Uterus (tissue), 3 donors: ENCODE measurements at regions not wholly inside any gene's neighbourhood (a gene's known extent, or its start where the extent isn't known, plus 50 kb on each side); places are given as distances from the start of the nearest gene placed in this dataset.

Experiments
- DNase-seq, 2 donors: peaks; one replicate each; pipeline ENCODE4 v3.0.0-alpha.2; 2019 to 2020
- H3K27ac ChIP-seq, 2 donors: fragments of 200-600 bp; sonication (generic); 1 replicate in 1 of 2; 2 replicates in 1 of 2; pipeline ENCODE4 v1.5.1; 2016 to 2018
- H3K27me3 ChIP-seq, 2 donors: fragments of 200-600 bp; sonication (generic); one replicate each; pipeline ENCODE4 v1.5.1; 2018 to 2019; ENCODE audit warnings: control low read depth in 1 of 2
- H3K36me3 ChIP-seq, 2 donors: fragments of 200-600 bp; sonication (generic); one replicate each; pipeline ENCODE4 v1.5.1; 2019; ENCODE audit warnings: control low read depth in 1 of 2
- H3K4me1 ChIP-seq, 2 donors: fragments of 200-600 bp; sonication (generic); one replicate each; pipeline ENCODE4 v1.5.1; 2018 to 2019; ENCODE audit warnings: control low read depth in 1 of 2
- H3K4me3 ChIP-seq, 2 donors: fragments of 200-600 bp; sonication (generic); 1 replicate in 1 of 2; 2 replicates in 1 of 2; pipeline ENCODE4 v1.5.1; 2018 to 2019; ENCODE audit warnings: mild to moderate bottlenecking in 1 of 2
- H3K9me3 ChIP-seq, 2 donors: fragments of 200-600 bp; sonication (generic); one replicate each; pipeline ENCODE4 v1.5.1; 2019; ENCODE audit warnings: control low read depth in 1 of 2
- CTCF ChIP-seq, 4 experiments: fragments of 200-600 bp in 2 of 4; fragments of 450-650 bp in 2 of 4; sonication (generic) in 2 of 4; IDR thresholded peaks; one replicate each; pipeline ENCODE4 v1.5.1; 2016 to 2019; ENCODE audit warnings: antibody characterized with exemption in 4 of 4, mild to moderate bottlenecking in 2 of 4, moderate library complexity in 1 of 4
- POLR2A ChIP-seq, 2 donors: fragments of 450-650 bp; IDR thresholded peaks; one replicate each; pipeline ENCODE4 v1.6.1; 2016; ENCODE audit warnings: antibody characterized with exemption in 2 of 2, mild to moderate bottlenecking in 1 of 2, moderate library complexity in 1 of 2
- intact Hi-C: fragments of 100-400 bp; cut with DNase I; formaldehyde crosslinking; loops from one replicate; pipeline ENCODE4 v1.15.1; 2023; ENCODE audit warnings: low total_unique reads
- donor health status: DM: yes; HTN: yes; CAD: no.

- Histone ChIP-seq H3K36me3 (no peaks in the 10 kb centered on the region), H3K27ac (no peak overlapping the region), H3K4me1 (no peaks in the 10 kb centered on the region), H3K4me3 (no peak overlapping the region), H3K9me3 (no peaks in the 10 kb centered on the region), H3K27me3 (no peaks in the 10 kb centered on the region)
- no peak for DNase-seq
- TF ChIP-seq POLR2A (IDR thresholded peaks at IDR 0.05) (no peak), CTCF (IDR thresholded peaks at IDR 0.05) (no peak)
- intact Hi-C loops = no loop called here
Observed at GRCh38 chr2:201980389-201980821, 53.2 kb upstream of the FZD7 start.

GRCh38 chr2:201980946-201981345 is 52.7 kb upstream of the FZD7 start:
- no peak overlapping the region for H3K27ac ChIP-seq
- H3K4me3 ChIP-seq = no peak overlapping the region
- TF ChIP-seq CTCF (IDR thresholded peaks at IDR 0.05) (no peak), POLR2A (IDR thresholded peaks at IDR 0.05) (no peak)
- no peak for DNase-seq
- H3K9me3 ChIP-seq = no peaks in the 10 kb centered on the region
- H3K27me3 ChIP-seq = no peaks in the 10 kb centered on the region
- no peaks in the 10 kb centered on the region for H3K4me1 ChIP-seq
- intact Hi-C loops = no loop called here
- H3K36me3 ChIP-seq = no peaks in the 10 kb centered on the region

- no peak for TF ChIP-seq CTCF (IDR thresholded peaks at IDR 0.05)
- no peak for TF ChIP-seq POLR2A (IDR thresholded peaks at IDR 0.05)
- intact Hi-C loops = no loop called here
- no peaks in the 10 kb centered on the region for H3K9me3 ChIP-seq
- H3K4me1 ChIP-seq = no peaks in the 10 kb centered on the region
- H3K27ac ChIP-seq = no peak overlapping the region
- DNase-seq = no peak
- H3K36me3 ChIP-seq = no peaks in the 10 kb centered on the region
- H3K4me3 ChIP-seq = no peak overlapping the region
- no peaks in the 10 kb centered on the region for H3K27me3 ChIP-seq
Observed at GRCh38 chr2:201983174-201983573, 50.5 kb upstream of the FZD7 start.

DNA sequence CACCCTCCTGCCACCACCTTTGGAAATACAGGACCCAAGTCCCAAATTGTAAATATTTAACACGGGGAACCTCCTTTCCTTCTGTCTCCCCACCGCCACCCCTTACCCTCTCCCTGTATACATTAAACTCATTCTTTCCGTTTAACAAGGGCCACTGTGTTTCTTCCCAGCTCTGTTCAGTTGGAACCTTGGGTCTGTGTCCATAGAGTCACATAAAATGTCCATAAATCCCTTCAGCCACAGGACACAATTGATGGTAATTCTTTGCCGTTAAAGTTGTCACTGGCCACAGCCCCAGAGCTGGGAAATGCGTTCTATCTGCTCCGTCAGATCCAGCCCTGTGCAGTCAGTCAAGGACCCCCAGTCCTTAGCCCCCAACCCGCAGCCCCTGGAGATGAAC is 49.9 kb upstream of the FZD7 start:
- Histone ChIP-seq H3K27ac (no peak overlapping the region), H3K4me3 (no peak overlapping the region), H3K27me3 (no peaks in the 10 kb centered on the region), H3K9me3 (no peaks in the 10 kb centered on the region), H3K36me3 (no peaks in the 10 kb centered on the region), H3K4me1 (no peaks in the 10 kb centered on the region)
- intact Hi-C loops = no loop called here
- no peak for TF ChIP-seq POLR2A (IDR thresholded peaks at IDR 0.05)
- no peak for TF ChIP-seq CTCF (IDR thresholded peaks at IDR 0.05)
- no peak for DNase-seq
